NT2/D1 (cell line): ENCODE measurements at regions not wholly inside any gene's neighbourhood (a gene's known extent, or its start where the extent isn't known, plus 50 kb on each side); places are given as distances from the start of the nearest gene placed in this dataset.
"Not testable (repeated sequence)": the region's sequence is repeated elsewhere in the genome, so short reads cannot be mapped to it uniquely, and the experiment has no call there.

Source experiments
- DNase-seq: peaks from one replicate; pipeline ENCODE4 v3.0.0-alpha.2; 2011; ENCODE audit warnings: low read depth, low spot score
- H3K27me3 ChIP-seq: 2 replicates; pipeline ENCODE4 v1.6.0; 2011; ENCODE audit warnings: mild to moderate bottlenecking; ENCODE audit not compliant: insufficient read length, insufficient read depth
- H3K36me3 ChIP-seq: 2 replicates; pipeline ENCODE4 v1.6.1; 2011; ENCODE audit warnings: mild to moderate bottlenecking, low read length, mixed read lengths; ENCODE audit not compliant: insufficient read depth, insufficient read length
- H3K4me1 ChIP-seq: 2 replicates; pipeline ENCODE4 v1.5.1; 2011; ENCODE audit not compliant: insufficient read depth, insufficient read length
- H3K4me3 ChIP-seq: 2 replicates; pipeline ENCODE4 v1.5.1; 2011; ENCODE audit warnings: low read depth; ENCODE audit not compliant: insufficient read length
- H3K9ac ChIP-seq: 2 replicates; pipeline ENCODE4 v1.6.0; 2011; ENCODE audit warnings: low read depth; ENCODE audit not compliant: insufficient read length
- H3K9me3 ChIP-seq: 2 replicates; pipeline ENCODE4 v1.5.1; 2011; ENCODE audit warnings: mild to moderate bottlenecking, low read length; ENCODE audit not compliant: insufficient read depth
- SUZ12 ChIP-seq: IDR thresholded peaks from 2 replicates; pipeline ENCODE4 v1.6.1; 2011; ENCODE audit not compliant: insufficient read length, insufficient read depth; ENCODE audit errors: extremely low read depth
- YY1 ChIP-seq: IDR thresholded peaks from 2 replicates; pipeline ENCODE4 v1.6.1; 2011; ENCODE audit not compliant: insufficient read length, insufficient read depth
- ZNF274 ChIP-seq: IDR thresholded peaks from 2 replicates; pipeline ENCODE4 v1.6.1; 2011; ENCODE audit warnings: mild to moderate bottlenecking, low read depth, low read length

GRCh38 chr20:29790510-29790909, 1467.0 kb upstream of the DEFB115 start:
- no peaks in the 10 kb centered on the region for H3K4me1 ChIP-seq
- no peak for TF ChIP-seq YY1
- no peak for TF ChIP-seq SUZ12
- no peak for TF ChIP-seq ZNF274
- H3K9me3 ChIP-seq = no peaks in the 10 kb centered on the region
- H3K9ac ChIP-seq = no peak overlapping the region
- no peak overlapping the region for H3K4me3 ChIP-seq
- H3K36me3 ChIP-seq = no peaks in the 10 kb centered on the region
- no peaks in the 10 kb centered on the region for H3K27me3 ChIP-seq
- no peak for DNase-seq

- H3K36me3 ChIP-seq, H3K27me3 ChIP-seq, H3K4me1 ChIP-seq, H3K9me3 ChIP-seq, DNase-seq, H3K4me3 ChIP-seq, H3K9ac ChIP-seq: not testable (repeated sequence)
Measured at GRCh38 chr20:29831508-29831907, 1426.0 kb upstream of the DEFB115 start.

GRCh38 chr20:29868014-29868413, 1389.5 kb upstream of the DEFB115 start:
- H3K36me3 ChIP-seq, H3K4me1 ChIP-seq, DNase-seq, H3K9ac ChIP-seq, H3K9me3 ChIP-seq, H3K27me3 ChIP-seq, H3K4me3 ChIP-seq: not testable (repeated sequence)

GRCh38 chr20:29868688-29869087, 1388.8 kb upstream of the DEFB115 start:
- not testable (repeated sequence) for H3K4me1 ChIP-seq, H3K9me3 ChIP-seq, H3K27me3 ChIP-seq, DNase-seq, H3K36me3 ChIP-seq, H3K9ac ChIP-seq, H3K4me3 ChIP-seq

- not testable (repeated sequence) for H3K4me3 ChIP-seq, H3K4me1 ChIP-seq, DNase-seq, H3K27me3 ChIP-seq, H3K9ac ChIP-seq, H3K36me3 ChIP-seq, H3K9me3 ChIP-seq
Measured at GRCh38 chr20:29871816-29872215, 1385.6 kb upstream of the DEFB115 start.

DNA sequence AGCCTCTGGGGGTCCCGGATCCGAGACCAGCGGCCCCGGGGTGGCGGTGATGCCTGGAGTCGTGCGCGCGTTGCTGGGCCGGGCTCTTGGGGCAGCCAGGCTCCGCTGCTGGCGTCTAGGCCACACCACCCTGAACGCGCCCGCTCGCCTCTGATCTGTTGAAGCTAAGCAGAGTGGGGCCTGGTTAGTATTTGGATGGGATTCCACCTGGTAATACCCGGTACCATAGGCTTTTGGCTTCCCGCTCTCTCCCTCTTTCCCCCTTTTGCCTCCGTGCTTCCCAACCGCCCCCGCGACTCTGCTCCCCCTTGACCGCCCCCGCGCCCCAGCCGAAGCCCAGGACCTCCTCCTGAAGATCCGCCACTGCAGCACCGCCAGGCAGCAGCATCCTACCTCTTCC, 1383.5 kb upstream of the DEFB115 start:
- Histone ChIP-seq H3K9me3 (no peaks in the 10 kb centered on the region; the same call in 1 of the 2 replicates), H3K4me3 (peak overlapping the region; percentile 21), H3K9ac (no peak overlapping the region), H3K4me1 (no peaks in the 10 kb centered on the region), H3K36me3 (no peaks in the 10 kb centered on the region), H3K27me3 (no peaks in the 10 kb centered on the region)
- TF ChIP-seq YY1 (no peak), SUZ12 (no peak), ZNF274 (no peak)
- no peak for DNase-seq

DNA sequence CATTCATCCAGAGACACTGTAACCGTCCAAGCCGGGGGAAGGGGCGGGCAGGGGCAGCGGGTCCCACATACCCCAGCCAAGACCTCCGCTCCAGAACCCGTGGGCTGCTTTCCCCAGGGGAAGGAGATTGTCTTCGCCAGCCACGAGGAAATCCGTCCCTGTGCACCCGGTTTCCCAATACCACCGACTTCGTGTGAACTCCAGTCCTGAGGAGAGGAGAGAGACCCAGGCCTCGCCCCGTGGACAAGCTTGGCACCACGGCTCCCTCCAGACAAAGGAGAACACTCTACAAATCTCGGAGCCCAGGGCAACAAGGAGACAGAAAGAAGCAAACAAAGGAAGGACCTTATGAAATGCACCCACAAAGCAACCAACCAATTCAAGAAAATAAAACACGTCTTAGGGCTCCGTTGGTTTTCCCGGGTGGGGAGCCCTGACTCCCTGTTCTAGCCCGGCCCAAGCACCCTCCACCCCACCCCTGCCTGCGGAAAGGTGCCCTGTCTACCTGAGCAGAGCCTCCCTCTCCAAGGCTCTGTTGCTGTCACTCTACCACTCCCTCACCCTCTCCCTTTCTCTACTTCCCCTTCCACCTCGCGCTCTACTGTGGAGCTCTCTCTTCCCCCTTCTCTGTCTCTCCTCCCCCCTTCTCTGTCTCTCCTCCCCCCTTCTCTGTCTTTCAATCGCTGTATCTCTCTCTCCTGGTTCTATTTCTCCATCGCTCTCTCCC, 1382.8 kb upstream of the DEFB115 start:
- Histone ChIP-seq H3K4me1 (no peaks in the 10 kb centered on the region), H3K9me3 (no peaks in the 10 kb centered on the region; the same call in 1 of the 2 replicates), H3K36me3 (no peaks in the 10 kb centered on the region), H3K4me3 (no peak overlapping the region), H3K9ac (no peak overlapping the region), H3K27me3 (no peaks in the 10 kb centered on the region)
- DNase-seq = no peak
- TF ChIP-seq ZNF274 (no peak), SUZ12 (no peak), YY1 (no peak)

DNA sequence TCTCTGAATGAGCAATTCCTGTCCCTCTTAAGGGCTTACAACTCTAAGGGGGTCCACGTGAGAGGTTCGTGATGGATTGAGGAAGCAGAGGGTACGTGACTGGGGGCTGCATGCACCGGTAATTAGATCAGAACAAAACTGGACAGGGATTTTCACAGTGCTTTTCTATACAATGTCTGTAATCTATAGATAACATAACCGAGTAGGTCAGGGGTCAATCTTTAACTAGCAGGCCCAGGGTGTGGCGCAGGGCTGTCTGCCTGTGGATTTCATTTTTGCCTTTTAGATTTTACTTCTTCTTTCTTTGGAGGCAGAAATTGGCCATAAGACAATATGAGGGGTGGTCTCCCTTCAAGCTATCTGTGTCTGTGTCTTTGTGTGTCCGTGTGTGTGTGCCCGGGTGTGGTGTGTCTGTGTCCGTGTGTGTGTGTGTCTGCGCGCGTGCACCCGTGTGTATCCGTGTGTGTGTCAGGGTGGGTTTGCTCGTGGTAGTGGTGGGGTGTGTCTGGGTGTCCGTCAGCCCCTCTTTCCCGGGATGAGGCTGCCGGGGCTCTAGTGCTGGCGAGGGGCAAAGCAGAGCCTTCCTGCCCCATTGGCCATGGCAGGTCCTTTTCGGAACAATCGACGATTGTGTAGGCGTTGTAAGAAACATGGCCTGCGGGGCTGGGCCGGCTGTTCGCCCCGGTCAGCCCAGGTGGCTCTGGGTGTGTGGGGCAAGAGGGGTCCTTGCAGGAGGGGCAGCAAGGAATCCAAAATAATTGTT, 1382.0 kb upstream of the DEFB115 start:
- not testable (repeated sequence) for H3K4me1 ChIP-seq, H3K27me3 ChIP-seq, H3K36me3 ChIP-seq, DNase-seq, H3K9me3 ChIP-seq, H3K9ac ChIP-seq, H3K4me3 ChIP-seq

- H3K27me3 ChIP-seq, H3K9ac ChIP-seq, H3K9me3 ChIP-seq, H3K4me1 ChIP-seq, H3K36me3 ChIP-seq, H3K4me3 ChIP-seq, DNase-seq: not testable (repeated sequence)
Measured at GRCh38 chr20:29876084-29876910, 1381.2 kb upstream of the DEFB115 start.
